ENCODE measurements at regions not wholly inside any gene's neighbourhood (a gene's known extent, or its start where the extent isn't known, plus 50 kb on each side); places are given as distances from the start of the nearest gene placed in this dataset.

GRCh38 chr7:41047211-41047610 is 655.7 kb downstream of the INHBA start:
- TF ChIP-seq POLR2A (IDR thresholded peaks at IDR 0.05; ENCODE audit: extremely low read depth, insufficient read length) = no peak
- no peak for TF ChIP-seq MYC (IDR thresholded peaks at IDR 0.05; ENCODE audit: low read depth, low read length)
- no peak for TF ChIP-seq MAX (IDR thresholded peaks at IDR 0.05; ENCODE audit: low read depth, low read length)
